Suppressor macrophage treated with lipopolysaccharide for 1 hour (primary cell): ENCODE measurements at regions not wholly inside any gene's neighbourhood (a gene's known extent, or its start where the extent isn't known, plus 50 kb on each side); places are given as distances from the start of the nearest gene placed in this dataset.
"Not testable (repeated sequence)": the region's sequence is repeated elsewhere in the genome, so short reads cannot be mapped to it uniquely, and the experiment has no call there.

Source experiments
- DNase-seq, 3 donors: peaks; one replicate each; pipeline ENCODE4 v3.0.0-alpha.2; 2020 to 2022

DNA sequence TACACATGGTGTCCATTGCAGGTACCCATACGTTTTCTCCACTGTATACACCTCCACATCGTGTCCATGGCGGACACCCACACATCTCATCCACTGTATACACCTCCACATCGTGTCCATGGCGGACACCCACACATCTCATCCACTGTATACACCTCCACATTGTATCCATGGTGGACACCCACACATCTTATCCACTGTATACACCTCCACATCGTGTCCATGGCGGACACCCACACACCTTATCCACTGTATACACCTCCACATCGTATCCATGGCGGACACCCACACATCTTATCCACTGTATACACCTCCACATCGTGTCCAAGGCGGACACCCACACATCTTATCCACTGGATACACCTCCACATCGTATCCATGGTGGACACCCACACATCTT lies 50.4 kb upstream of the TTC34 start:
- DNase-seq: not testable (repeated sequence)

DNA sequence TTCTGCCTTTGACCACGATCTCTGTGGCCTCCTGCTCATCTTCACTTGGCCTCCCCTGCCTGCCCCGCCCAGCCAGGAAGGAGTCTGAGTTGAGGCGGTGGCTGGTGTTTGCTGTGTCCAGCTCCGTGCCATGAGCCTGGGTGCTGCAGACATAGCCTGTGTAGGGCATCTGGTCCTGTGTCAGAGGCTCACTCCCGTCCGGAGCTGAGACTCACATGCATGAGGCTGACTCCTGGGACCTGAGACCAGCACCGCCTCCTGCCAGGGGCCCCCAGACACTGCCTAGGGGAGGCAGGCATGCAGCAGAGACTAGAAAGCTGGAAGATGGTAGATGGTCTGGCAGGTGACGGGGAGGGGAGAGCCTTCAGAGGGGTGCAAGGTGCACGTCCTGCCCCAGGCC lies 52.2 kb upstream of the TTC34 start:
- DNase-seq: no peak

DNA sequence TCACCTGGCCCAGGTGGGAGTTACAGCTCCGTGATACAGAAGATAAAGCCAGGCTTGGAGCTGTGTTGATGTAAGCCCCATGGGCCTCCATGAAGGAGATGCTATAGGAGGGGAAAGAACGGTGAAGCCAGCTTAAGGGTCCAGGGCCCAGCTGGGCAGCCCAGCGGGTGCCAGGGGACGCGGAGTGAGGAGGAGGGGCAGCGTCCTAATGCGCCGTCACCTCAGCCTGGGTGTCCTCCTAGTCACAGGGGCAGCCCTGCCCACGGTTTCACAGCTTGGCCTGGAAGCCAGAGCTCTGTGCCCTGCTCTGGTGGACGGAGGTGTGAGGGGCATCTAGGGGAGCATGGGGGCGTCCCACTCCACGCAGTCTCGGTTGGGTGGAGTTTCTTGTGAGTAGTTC lies 52.7 kb upstream of the TTC34 start:
- DNase-seq: no peak

DNA sequence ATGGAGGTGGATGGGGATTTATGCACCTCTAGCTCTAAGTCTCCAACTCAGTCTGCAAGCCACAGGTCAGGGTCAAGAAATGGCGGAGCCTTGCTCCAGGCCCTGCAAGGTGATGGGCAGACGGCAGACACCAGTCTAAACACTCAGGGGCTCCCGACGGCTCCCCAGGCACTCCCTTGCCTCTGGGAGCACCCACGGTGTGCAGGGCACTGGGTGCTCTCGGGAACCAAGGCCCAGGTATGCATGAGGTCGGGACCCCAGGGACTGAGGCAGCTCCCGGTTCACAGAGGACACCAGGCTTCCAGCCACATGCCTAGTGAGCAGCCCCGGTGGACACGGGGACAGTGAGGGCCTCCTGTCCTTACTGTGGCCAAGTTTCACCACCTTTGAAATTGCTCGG lies 53.1 kb upstream of the TTC34 start:
- DNase-seq: no peak

DNA sequence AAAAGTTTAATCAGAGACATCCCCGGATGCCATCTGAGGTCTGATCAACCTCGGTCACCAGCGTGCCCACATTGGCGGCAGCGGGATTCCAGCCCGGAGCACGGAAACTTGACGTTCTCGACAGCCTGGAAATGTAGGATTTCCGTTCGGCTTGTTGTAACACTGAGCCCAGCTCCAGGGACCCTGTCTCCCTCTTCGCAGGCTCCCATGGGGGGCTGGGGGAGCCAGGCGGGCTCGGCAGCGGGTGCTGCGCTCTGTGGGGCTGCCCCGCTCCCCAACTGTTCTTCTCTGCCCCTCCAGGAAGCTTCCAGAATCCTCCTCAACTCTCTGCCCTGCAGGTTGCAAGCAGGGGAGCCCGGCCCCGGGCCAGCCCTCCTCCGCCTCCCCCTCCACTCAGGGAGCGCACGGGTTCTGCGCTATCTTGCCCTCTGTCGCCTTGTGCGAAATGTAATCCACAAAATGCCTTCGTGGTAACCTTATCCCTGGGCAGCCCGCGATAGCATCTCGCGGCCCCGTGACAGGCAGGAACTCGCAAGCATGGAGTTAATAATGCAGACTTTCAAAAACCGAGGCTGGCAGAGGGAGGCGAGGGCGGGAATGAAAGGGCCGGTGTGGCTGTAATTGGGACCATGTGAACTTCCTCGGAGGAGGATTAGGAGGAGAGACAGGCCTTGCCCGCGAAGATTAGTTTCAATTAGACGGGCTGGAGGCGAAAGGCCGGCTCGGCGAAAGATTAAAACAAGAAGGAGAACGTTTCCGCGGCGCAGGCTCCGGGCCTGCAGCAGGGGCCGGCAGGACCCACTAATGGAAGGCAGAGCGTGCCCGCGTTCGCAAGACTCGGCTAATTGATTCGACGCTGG lies 53.9 kb upstream of the TTC34 start:
- DNase-seq: no peak

DNA sequence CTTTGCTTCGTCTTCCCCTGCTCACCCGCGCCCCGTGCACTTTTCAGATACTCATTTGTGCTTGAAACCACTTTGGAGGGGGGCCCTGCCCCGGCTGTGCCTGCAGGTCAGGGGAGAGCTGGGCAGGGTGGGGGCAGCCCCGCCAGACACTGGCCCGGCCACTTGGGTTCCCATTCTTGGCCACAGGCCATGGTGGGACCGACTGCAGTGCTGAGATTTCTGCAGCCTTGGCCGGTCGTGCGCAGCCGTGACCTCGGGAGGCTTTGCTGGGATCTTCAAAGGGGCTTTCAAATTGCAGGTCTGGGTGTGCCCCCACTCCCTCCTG lies 54.5 kb upstream of the TTC34 start:
- DNase-seq: no peak

DNA sequence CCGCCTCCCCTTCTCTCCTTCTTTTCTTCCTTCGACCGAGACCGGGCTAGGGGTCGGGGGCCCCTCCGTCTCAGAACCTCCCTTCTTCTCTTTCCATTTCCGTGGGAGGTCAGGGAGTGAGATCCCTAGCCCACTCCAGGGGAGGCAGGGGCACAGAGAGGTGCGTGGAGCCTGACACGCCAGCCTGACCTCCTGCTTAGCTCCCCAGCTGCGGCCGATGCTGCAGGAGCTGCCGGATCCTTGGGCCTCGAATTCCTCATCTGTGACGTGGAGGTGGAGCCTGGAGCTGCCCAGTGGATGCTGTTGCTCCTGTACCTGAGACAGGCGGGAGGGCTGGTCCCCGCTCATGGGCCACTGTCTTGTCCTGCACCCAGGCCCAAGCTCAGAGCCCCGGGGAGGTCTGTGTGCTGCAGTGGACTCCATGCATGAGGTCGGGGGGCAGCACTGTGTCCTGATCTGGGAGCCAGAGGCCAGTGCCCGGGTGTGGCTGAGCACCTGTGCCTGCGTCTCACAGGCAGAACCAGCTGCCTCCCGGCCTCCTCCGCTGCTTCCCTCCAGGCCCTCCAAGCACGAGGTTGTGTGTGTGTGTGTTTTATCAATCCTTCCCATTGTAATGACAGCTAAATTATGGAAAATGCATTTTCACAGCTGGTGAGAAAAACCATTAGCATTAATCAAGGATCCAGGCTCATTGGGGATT lies 55.3 kb upstream of the TTC34 start:
- no peak for DNase-seq

DNA sequence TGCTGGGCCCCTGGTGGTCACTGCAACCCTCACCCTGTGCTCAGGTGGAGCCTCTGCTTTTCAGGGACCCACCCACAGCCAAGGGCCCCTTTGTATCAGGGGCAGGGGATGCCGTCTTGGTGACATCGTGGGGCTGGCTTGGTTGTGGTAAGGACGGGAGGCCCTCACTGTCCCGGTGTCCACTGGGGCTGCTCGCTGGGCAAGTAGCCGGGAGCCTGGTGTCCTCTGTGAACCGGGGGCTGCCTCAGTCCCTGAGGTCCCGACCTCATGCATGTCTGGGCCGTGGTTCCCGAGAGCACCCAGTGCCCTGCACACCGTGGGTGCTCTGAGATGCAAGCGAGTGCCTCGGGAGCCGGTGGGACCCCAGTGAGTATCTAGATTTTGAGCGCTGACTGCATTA lies 56.0 kb upstream of the TTC34 start:
- DNase-seq: no peak

DNA sequence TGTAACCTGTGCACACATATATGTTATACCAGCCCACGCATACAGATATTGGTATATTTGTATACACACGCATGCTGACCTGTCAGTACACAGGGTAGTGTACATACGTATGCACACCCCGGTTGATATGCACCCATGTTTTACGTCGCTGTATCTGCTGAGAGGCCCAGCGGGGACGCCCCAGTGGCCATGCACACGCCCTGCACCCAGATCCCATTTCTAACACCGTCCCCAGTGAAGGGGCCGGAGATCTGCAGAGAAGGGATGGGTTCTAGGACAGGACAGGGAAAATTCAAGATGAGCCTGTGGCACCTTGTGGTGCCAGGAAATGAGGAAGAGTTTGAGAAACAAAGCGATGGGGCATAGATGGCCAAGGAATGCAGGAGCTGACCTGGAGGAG lies 57.2 kb upstream of the TTC34 start:
- DNase-seq: no peak

DNA sequence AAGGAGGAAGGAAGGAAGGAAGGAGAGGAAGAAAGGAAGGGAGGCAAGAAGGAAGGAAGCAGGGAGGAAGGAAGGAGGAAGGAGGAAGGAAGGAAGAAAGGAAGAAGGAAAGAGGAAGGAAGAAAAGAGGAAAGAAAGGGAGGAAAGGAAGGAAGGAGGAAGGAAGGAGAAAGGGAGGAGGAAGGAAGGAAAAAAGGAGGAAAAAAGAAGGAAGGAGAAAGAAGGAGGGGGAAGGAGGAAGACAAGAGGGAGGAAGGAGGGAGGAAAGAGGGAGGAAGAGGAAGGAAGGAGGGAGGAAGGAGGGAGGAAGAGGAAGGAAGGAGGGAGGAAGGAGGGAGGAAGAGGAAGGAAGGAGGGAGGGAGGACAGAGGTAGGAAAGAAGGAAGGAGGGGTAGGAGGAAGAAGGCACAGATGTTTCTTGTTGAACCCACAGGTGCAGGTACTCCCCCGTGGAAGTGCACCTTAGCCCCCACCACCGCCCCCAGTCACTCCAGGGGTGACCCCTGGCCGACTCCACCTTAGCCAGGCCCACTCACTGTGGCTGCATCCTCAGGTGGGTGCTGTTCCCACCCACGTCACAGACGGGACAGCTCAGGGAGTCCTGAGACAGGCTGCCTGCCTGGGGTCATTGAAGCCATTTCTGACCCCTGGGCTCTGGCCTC lies 57.9 kb upstream of the TTC34 start:
- no peak for DNase-seq

DNA sequence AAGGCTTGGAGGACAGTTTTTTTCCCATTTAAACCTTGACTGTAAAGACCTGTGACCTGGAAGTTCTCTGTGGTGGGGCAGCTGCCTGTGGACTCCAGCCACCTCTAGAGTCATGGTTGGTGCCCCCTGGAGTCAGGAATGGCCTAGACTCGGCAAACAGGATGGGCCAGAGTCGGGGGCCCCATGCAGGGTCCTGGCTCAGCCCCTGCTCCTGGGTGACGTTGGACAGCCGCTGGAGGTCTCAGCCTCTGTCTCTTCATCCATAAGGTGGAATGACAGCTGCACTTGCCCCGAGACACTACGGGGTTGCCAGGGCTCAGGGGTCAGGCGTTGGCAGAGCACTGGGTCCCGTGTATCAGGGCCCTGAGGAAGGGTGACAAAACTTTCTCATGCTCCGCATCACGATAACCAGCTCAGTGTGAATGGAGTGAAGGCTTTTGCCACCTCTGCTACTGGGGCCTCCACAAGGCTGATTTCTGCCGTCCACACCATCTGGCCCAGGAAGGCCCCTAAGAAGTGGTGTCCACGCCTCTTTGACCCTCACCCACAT lies 58.5 kb upstream of the TTC34 start:
- DNase-seq: no peak

DNA sequence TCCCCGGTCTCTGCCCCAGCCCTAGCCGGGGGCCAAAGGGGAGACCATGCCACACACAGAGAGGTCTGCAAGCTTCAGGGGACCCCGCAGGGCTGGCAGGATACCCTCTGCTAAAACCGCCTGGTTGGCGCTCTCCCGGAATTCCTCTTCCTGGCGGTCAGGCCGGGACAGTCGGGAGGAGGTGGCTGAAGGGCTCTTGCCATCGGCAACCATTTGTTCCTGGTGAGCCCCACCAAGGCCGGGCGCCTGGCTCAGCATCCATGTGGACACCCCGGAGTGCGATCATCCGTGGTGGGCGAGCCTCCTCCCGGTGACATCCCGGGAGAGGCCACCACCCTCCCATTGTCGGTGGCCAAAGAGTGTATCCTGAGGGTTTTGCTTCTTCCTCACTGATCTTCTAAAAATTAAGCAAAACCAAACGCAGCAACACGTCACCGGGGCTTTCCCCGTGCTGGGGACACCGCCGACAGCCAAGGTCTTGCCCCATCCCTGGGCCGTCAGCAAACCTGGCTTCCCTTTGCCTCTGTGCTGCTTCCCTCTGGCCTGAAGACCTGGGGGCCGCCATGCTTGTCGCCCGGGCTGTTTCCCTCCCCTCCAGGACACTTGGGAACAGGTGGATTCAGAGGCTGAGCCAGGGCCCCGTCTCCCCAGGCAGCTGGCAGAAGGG lies 59.1 kb upstream of the TTC34 start:
- no peak for DNase-seq

DNA sequence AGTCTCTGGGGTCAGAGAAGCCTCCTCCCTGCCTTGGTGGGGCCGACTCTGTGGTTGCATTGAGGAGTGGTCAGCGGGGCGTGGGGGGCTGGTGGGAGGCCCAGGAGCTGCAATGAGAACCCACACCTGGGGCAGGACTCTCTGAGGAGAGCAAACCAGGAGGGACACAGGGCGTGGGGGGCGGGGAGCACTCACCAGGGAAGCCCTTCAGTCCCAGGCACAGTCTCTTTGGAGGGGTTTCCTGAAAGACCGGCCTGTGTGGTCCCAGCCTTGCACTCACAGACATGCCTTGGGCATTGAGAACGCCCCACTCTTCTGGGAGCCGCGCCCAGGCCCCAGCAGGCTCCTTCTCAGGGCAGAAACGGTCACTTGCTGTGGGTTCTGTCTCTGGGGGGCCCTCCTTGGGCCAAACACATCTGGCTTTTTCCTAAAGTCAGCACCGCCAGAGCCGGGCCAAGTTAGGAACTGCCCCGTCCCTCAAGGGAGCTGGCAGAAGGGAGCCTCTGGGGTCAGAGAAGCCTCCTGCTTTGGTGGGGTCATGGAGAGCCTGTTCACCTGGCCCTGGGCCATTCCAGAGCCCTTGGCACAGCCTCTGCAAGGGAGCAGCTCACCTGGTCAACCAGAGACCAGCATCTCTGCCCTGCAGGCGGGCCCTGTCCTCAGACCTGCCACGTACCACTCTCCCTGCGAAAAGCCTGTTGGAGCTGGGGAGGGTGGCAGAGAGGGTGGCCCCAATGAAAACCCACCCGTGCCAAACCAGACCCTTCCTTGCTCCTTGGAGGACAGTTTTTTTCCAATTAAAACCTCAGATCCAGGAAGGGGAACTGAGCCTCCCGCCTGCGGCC lies 59.9 kb upstream of the TTC34 start:
- no peak for DNase-seq

DNA sequence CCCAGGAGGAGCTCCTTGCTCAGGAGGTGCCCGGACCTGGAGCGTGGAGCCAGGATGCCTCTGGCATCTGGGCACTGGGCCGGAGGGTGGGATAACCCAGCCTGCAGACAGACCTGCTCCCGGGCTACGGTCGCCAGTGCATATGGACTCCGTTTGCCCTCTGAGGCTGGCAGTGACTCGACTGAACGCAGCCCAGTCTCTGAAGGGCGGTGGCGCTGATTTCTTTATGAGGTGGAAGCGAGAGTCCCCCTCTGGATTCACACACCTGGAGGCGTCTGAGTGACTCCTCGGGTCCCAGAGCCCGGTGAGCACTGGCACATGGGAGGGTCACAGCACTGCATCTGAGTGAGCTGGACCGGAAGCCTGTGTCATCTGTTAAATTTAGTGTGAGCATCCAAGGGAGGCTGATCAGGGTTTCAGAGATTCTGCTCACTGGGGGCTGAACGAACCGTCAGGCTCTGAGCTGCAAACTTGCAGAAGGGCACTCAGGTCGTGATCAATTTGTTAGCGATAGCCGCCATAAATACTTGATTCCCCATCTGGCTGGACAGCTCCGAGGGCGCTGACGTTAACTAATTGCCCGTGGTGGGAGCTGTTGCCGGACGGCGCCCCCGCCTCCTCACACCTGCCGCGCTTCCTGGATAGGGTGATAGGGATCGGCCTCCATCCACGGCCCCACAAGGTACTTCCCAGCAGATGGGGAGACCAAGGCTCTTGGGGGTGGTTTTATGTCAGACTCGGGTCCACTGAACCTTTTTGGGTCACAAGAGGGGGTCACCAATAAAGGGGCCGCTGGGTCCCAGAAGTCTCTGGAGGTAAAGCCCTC lies 60.7 kb upstream of the TTC34 start:
- DNase-seq: no peak

DNA sequence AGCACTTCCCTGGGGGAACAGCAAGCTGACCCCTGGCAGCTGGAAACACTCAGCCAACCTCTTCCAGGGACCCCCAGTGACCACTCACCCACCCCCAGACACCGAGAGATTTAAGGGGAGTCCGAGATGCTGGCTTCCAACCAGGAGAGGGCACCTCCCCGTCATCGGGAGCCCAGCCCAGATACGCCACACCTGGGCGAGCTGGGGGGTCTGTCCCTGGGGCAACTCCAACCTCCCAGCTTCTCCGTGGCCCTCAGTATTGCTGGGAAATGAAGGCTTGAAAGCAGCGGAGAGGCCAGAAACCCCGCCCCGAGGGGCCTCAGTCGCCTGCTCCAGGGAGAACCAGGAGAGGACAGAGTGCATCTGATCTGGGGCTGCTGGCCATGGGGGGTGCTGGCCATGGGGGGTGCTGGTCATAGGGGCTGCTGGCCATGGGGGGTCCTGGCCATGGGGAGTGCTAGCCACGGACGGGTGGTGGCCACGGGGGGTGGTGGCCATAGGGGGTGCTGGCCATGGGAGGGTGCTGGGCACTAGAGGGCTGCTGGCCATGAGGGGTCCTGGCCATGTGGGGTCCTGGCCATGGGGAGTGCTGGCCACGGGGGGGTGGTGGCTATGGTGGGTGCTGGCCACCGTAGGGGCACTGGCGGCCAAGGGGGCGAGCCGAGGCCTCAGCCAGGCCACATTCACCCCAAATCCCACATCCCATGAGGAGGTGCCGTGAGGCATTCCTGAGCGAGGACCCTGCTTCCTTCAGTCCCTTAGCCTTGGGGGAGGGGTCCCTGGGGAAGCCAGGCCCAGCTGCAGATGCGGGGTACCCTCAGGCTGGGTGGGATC lies 61.5 kb upstream of the TTC34 start:
- DNase-seq: no peak

DNA sequence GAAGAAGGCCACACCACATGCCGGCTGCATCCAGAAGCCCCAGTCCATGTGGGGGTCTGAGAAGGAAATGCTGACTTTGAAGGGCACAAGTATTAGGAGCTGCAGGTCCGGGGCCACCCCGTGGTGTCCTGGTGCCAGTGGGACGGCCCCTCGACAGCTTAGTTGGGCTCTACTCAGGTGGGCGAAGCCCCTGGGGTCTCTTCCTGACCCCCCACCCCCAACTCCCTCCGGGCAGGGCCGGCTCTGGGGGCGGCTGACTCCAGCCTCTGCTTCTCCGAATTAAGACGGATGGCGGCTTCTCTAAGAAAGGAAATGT lies 62.1 kb upstream of the TTC34 start:
- DNase-seq: no peak

DNA sequence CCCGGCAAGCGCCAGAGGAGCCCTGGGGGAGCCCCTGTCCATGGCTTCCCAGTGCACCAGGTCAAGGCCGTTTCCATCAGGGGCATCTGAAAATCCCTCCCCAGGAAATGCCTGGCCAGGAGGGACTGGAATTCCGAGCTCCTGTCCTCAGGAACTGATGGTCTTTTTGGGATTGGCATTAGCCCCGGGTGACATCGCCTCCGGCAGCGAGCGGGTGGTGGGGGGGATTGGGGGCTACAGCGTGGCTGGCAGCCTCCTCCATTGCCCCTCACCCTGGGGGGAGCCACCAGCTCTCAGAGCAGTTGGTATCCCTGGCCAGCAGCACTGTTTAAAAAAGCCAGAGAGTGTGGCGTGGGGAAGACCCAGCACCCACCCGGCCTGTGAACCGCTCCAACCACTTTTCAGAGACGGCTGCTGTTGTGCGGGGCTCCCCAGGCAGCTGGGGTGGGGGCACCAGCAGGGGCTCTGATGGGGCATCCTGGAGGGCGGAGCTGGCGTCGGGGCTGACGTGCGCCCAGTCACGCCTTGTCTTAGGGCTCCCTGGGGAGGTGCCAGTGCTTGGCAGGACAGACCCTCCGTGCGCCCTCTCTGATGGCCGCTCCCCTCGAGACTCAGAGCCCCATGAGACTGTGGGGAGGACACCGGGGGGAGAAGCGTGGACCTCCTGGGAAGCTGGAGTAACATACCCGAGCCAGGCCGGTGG lies 62.9 kb upstream of the TTC34 start:
- no peak for DNase-seq

DNA sequence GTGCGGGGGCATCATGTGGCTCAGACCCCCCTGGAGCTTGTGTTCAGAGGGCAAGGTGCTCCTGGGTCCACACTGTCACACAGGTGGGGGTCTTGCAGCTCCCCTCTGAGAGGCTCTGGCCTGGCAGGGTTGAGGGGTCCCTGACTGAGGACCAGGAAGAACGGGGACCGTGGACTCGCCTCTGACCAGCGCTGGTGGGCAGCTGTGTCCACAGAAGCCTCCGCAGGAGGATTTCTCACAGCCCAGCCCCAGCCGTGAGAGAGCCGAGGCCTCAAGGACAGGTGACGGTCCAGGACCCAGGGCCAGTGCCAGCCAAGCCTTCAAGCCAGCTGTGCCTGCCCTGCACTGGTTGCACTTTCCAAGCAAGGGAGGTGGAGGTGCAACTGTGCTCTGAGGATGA lies 63.5 kb upstream of the TTC34 start:
- no peak for DNase-seq

DNA sequence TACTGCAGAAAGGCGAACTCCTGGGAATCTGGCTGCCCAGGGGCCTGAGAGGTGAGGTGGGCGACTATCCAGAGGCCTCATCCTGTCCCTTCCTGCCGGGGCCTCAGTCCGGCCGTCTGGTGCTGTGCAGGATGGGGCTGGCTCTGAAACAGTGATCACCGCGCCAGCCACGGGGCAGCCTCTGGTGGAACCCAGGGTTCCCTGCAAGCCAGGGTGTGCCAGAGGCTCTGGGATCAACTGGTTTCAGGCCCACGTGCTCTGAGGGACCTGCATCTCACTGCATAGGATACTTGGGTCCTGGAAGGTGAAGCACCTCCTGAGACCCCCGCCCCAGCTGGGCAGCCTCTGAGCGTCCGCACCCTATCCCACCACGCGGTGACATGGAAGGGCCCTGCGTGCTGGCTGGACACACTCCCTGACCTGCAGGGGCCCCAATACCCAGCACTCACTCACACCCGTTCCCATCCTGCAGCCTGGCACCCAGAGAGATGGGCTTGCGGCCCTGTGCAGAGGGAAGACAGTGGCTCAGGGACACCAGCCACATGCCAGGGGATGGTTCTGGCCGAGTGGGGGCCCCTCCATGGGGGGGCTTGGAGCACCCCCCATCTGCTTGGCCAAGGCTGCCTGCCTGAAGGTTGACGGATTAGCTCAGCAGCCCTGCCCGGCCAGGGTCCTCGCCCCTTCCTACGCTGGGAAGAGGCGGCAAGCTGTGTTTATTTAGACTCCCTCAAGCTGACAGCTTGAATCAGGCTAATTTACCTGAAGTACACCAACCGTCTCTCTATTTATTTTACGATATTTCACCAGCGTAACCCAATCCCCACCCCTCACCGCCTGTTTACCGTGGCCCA lies 64.3 kb upstream of the TTC34 start:
- DNase-seq: no peak
